ENCODE measurements at regions not wholly inside any gene's neighbourhood (a gene's known extent, or its start where the extent isn't known, plus 50 kb on each side); places are given as distances from the start of the nearest gene placed in this dataset.

- intact Hi-C loops (cut with DNase I) = no loop called here
Measured at GRCh38 chr14:66120402-66120801, 365.8 kb upstream of the CCDC196 start.

DNA sequence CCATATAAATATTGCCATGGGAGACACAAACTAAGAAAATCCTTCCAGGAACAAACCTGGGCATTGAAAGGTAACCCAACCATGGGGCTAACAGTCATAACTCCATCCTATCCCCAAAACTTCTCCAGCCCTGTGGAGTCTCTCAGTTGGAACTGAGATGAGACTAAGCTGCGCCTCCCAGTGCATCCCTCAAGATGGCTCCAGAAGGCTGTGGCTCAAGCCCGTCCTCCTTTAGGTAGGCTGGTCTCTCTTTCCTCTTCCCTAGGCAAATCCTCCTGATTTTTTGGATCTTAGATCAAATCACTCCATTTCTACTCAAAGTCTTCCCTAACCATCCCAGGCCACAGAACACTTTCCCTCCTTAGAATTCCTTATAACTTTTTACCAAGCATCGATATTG, 364.3 kb upstream of the CCDC196 start:
- H3K9me3 ChIP-seq (replicated peaks in 1 of 3) = no peaks in the 10 kb centered on the region
- 92 to 96% (median 93%) methylated on average over 3 of the region's 3 CpGs for WGBS, 4 donors
- TF ChIP-seq POLR2A (IDR thresholded peaks at IDR 0.05) (no peak), CTCF (IDR thresholded peaks at IDR 0.05) (no peak)
- H3K27me3 ChIP-seq = no peaks in the 10 kb centered on the region
- no peak for DNase-seq
- intact Hi-C loops (cut with DNase I) = no loop called here
- H3K27ac ChIP-seq = no peak overlapping the region
- no peak overlapping the region for H3K4me3 ChIP-seq
- H3K36me3 ChIP-seq (replicated peaks in 1 of 2) = no peaks in the 10 kb centered on the region
- H3K4me1 ChIP-seq (replicated peaks in 1 of 2) = no peaks in the 10 kb centered on the region

More at GRCh38 chr14:66120402-66120801, 365.8 kb upstream of the CCDC196 start:
- no peak for DNase-seq
- TF ChIP-seq CTCF (IDR thresholded peaks at IDR 0.05) (no peak), POLR2A (IDR thresholded peaks at IDR 0.05) (no peak)
- Histone ChIP-seq H3K27me3 (no peaks in the 10 kb centered on the region), H3K27ac (no peak overlapping the region), H3K4me1 (replicated peaks in 1 of 2) (no peaks in the 10 kb centered on the region), H3K36me3 (replicated peaks in 1 of 2) (no peaks in the 10 kb centered on the region), H3K4me3 (no peak overlapping the region), H3K9me3 (replicated peaks in 1 of 3) (no peaks in the 10 kb centered on the region)
- 62 to 73% (median 65%) methylated on average over 3 of the region's 3 CpGs for WGBS, 4 donors

GRCh38 chr14:66129224-66129623, 356.9 kb upstream of the CCDC196 start:
- Histone ChIP-seq H3K27me3 (no peaks in the 10 kb centered on the region), H3K27ac (no peak overlapping the region), H3K4me3 (no peak overlapping the region), H3K36me3 (replicated peaks in 1 of 2) (no peaks in the 10 kb centered on the region), H3K4me1 (replicated peaks in 1 of 2) (no peaks in the 10 kb centered on the region), H3K9me3 (replicated peaks in 1 of 3) (no peaks in the 10 kb centered on the region)
- intact Hi-C loops (cut with DNase I) = no loop called here
- 64 to 86% (median 76%) methylated on average over 2 of the region's 2 CpGs for WGBS, 4 donors
- DNase-seq = no peak
- no peak for TF ChIP-seq POLR2A (IDR thresholded peaks at IDR 0.05)
- TF ChIP-seq CTCF (IDR thresholded peaks at IDR 0.05) = no peak

DNA sequence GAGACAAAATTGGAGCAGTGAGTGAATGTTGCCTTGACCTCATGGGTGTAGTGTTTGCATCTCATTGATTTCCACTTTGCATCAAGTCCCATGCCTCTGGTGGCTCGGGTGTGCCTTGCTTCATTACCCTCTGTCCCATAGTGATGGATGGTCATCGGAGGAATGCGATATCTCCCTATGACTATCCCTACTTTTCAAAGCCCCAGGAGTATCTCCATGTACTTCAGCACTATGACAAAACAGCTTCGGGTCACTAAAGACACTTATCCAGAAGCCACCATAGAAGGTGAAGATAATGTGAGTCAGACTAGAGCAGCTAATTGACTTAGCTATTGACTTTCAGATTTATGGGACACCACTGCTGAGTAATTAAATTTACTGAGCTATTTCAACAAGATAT, 355.1 kb upstream of the CCDC196 start:
- intact Hi-C loops (cut with DNase I) = no loop called here
- H3K27me3 ChIP-seq = no peaks in the 10 kb centered on the region
- 75 to 87% (median 78%) methylated on average over 4 of the region's 4 CpGs for WGBS, 4 donors
- H3K9me3 ChIP-seq (replicated peaks in 1 of 3) = no peaks in the 10 kb centered on the region
- TF ChIP-seq CTCF (IDR thresholded peaks at IDR 0.05) = no peak
- no peak for TF ChIP-seq POLR2A (IDR thresholded peaks at IDR 0.05)
- DNase-seq = no peak
- no peaks in the 10 kb centered on the region for H3K4me1 ChIP-seq (replicated peaks in 1 of 2)
- H3K27ac ChIP-seq = no peak overlapping the region
- H3K4me3 ChIP-seq = no peak overlapping the region
- H3K36me3 ChIP-seq (replicated peaks in 1 of 2) = no peaks in the 10 kb centered on the region
